ENCODE measurements at regions not wholly inside any gene's neighbourhood (a gene's known extent, or its start where the extent isn't known, plus 50 kb on each side); places are given as distances from the start of the nearest gene placed in this dataset.

GRCh38 chr10:129055986-129056385 is 411.1 kb upstream of the MGMT start:
- Histone ChIP-seq H3K4me2 (ENCODE audit: low read length) (no peak overlapping the region), H4K20me1 (ENCODE audit: control insufficient read depth, insufficient read depth, low read depth, low read length) (no peaks in the 10 kb centered on the region), H3K27me3 (ENCODE audit: control insufficient read depth, low read length) (no peaks in the 10 kb centered on the region), H3K4me3 (ENCODE audit: low read length) (no peak overlapping the region), H3K9me3 (ENCODE audit: control insufficient read depth, insufficient read depth, low read length) (no peaks in the 10 kb centered on the region), H3K36me3 (ENCODE audit: control insufficient read depth, low read length) (no peaks in the 10 kb centered on the region), H3K27ac (ENCODE audit: low read depth, low read length) (no peak overlapping the region), H3F3A (ENCODE audit: control insufficient read depth, insufficient read depth) (no peaks in the 10 kb centered on the region), H3K4me1 (ENCODE audit: control insufficient read depth, low read length) (no peaks in the 10 kb centered on the region), H3K9me2 (replicated peaks; ENCODE audit: control insufficient read depth, low read length) (no peaks in the 10 kb centered on the region), H3K79me2 (ENCODE audit: control insufficient read depth, low read length) (no peaks in the 10 kb centered on the region)
- TF ChIP-seq, protein P1, sequence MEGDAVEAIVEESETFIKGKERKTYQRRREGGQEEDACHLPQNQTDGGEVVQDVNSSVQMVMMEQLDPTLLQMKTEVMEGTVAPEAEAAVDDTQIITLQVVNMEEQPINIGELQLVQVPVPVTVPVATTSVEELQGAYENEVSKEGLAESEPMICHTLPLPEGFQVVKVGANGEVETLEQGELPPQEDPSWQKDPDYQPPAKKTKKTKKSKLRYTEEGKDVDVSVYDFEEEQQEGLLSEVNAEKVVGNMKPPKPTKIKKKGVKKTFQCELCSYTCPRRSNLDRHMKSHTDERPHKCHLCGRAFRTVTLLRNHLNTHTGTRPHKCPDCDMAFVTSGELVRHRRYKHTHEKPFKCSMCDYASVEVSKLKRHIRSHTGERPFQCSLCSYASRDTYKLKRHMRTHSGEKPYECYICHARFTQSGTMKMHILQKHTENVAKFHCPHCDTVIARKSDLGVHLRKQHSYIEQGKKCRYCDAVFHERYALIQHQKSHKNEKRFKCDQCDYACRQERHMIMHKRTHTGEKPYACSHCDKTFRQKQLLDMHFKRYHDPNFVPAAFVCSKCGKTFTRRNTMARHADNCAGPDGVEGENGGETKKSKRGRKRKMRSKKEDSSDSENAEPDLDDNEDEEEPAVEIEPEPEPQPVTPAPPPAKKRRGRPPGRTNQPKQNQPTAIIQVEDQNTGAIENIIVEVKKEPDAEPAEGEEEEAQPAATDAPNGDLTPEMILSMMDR (IDR thresholded peaks at IDR 0.05; ENCODE audit: low read depth, low read length, poor library complexity, severe bottlenecking): no peak
- no peak for TF ChIP-seq EZH2phosphoT487 (IDR thresholded peaks at IDR 0.05; ENCODE audit: borderline replicate concordance, low read length)

- Histone ChIP-seq H3K79me2 (ENCODE audit: control insufficient read depth, low read length) (no peaks in the 10 kb centered on the region), H3K4me1 (ENCODE audit: control insufficient read depth, low read length) (no peaks in the 10 kb centered on the region), H3K9me3 (ENCODE audit: control insufficient read depth, insufficient read depth, low read length) (no peaks in the 10 kb centered on the region), H3K27me3 (ENCODE audit: control insufficient read depth, low read length) (no peaks in the 10 kb centered on the region), H3K36me3 (ENCODE audit: control insufficient read depth, low read length) (no peaks in the 10 kb centered on the region), H3F3A (ENCODE audit: control insufficient read depth, insufficient read depth) (no peaks in the 10 kb centered on the region), H3K4me2 (ENCODE audit: low read length) (no peak overlapping the region), H3K27ac (ENCODE audit: low read depth, low read length) (no peak overlapping the region), H3K4me3 (ENCODE audit: low read length) (no peak overlapping the region), H3K9me2 (replicated peaks; ENCODE audit: control insufficient read depth, low read length) (no peaks in the 10 kb centered on the region), H4K20me1 (ENCODE audit: control insufficient read depth, insufficient read depth, low read depth, low read length) (no peaks in the 10 kb centered on the region)
- TF ChIP-seq, protein P1 (IDR thresholded peaks at IDR 0.05; ENCODE audit: low read depth, low read length, poor library complexity, severe bottlenecking): no peak
- no peak for TF ChIP-seq EZH2phosphoT487 (IDR thresholded peaks at IDR 0.05; ENCODE audit: borderline replicate concordance, low read length)
Observed at GRCh38 chr10:129056734-129057689, 410.0 kb upstream of the MGMT start.

GRCh38 chr10:129057856-129058663 is 409.0 kb upstream of the MGMT start:
- Histone ChIP-seq H3K4me2 (ENCODE audit: low read length) (no peak overlapping the region), H3K79me2 (ENCODE audit: control insufficient read depth, low read length) (no peaks in the 10 kb centered on the region), H3K9me2 (replicated peaks; ENCODE audit: control insufficient read depth, low read length) (no peaks in the 10 kb centered on the region), H3F3A (ENCODE audit: control insufficient read depth, insufficient read depth) (no peaks in the 10 kb centered on the region), H3K4me1 (ENCODE audit: control insufficient read depth, low read length) (no peaks in the 10 kb centered on the region), H3K9me3 (ENCODE audit: control insufficient read depth, insufficient read depth, low read length) (no peaks in the 10 kb centered on the region), H3K27me3 (ENCODE audit: control insufficient read depth, low read length) (no peaks in the 10 kb centered on the region), H4K20me1 (ENCODE audit: control insufficient read depth, insufficient read depth, low read depth, low read length) (no peaks in the 10 kb centered on the region), H3K4me3 (ENCODE audit: low read length) (no peak overlapping the region), H3K36me3 (ENCODE audit: control insufficient read depth, low read length) (no peaks in the 10 kb centered on the region), H3K27ac (ENCODE audit: low read depth, low read length) (no peak overlapping the region)
- TF ChIP-seq, protein P1 (IDR thresholded peaks at IDR 0.05; ENCODE audit: low read depth, low read length, poor library complexity, severe bottlenecking): no peak
- TF ChIP-seq EZH2phosphoT487 (IDR thresholded peaks at IDR 0.05; ENCODE audit: borderline replicate concordance, low read length): no peak

Measured in DOHH2 (cell line).